ENCODE measurements at regions not wholly inside any gene's neighbourhood (a gene's known extent, or its start where the extent isn't known, plus 50 kb on each side); places are given as distances from the start of the nearest gene placed in this dataset.

- 88 to 93% methylated on average over 2 of the region's 2 CpGs for WGBS, 2 donors
Measured at GRCh38 chr3:168285506-168285905, 189.8 kb upstream of the GOLIM4 start.

DNA sequence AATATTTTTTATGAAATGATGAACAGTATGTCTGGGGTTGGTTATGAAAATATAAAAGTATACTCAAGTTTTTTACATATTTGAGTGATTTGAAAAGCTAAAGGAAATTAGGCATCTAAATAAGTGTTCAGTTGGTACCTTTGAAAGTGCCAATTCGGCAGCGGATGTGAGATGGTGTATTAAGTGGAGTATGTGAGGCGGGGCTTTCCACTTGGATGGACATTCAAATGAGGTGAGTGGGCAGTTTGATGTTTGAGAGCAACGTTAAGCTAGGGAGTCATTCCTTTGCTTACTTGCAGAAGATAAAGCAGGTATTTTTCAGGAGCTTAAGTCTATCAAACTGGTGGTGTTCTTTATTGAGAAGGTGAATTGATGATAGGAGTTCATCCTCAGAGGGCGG is 189.0 kb upstream of the GOLIM4 start:
- H3K9me3 ChIP-seq (ENCODE audit: control insufficient read depth in 4 of 4, insufficient read depth in 3 of 4, low read length in 3 of 4): no peaks in the 10 kb centered on the region
- no peak overlapping the region for H3K9ac ChIP-seq (ENCODE audit: insufficient read depth in 1 of 2, low read length in 2 of 2)
- ATAC-seq (ENCODE audit: insufficient read depth, low FRiP score) (no peak), DNase-seq (no peak)
- H3K4me1 ChIP-seq (ENCODE audit: control insufficient read depth in 5 of 5, insufficient read depth in 5 of 5, low read length in 5 of 5): peaks cover 0 to 4% (median 0%) of the 10 kb centered on the region in 5 donors
- H3K36me3 ChIP-seq (ENCODE audit: control insufficient read depth in 4 of 4, insufficient read depth in 4 of 4, low read length in 4 of 4): no peaks in the 10 kb centered on the region
- WGBS, 2 donors: 93% methylated on average over 5 of the region's 5 CpGs
- H3K27me3 ChIP-seq (ENCODE audit: control insufficient read depth in 3 of 3, insufficient read depth in 3 of 3, low read length in 2 of 3): peaks cover 0 to under 1% (median 0%) of the 10 kb centered on the region in 3 donors
- TF ChIP-seq, protein P1, sequence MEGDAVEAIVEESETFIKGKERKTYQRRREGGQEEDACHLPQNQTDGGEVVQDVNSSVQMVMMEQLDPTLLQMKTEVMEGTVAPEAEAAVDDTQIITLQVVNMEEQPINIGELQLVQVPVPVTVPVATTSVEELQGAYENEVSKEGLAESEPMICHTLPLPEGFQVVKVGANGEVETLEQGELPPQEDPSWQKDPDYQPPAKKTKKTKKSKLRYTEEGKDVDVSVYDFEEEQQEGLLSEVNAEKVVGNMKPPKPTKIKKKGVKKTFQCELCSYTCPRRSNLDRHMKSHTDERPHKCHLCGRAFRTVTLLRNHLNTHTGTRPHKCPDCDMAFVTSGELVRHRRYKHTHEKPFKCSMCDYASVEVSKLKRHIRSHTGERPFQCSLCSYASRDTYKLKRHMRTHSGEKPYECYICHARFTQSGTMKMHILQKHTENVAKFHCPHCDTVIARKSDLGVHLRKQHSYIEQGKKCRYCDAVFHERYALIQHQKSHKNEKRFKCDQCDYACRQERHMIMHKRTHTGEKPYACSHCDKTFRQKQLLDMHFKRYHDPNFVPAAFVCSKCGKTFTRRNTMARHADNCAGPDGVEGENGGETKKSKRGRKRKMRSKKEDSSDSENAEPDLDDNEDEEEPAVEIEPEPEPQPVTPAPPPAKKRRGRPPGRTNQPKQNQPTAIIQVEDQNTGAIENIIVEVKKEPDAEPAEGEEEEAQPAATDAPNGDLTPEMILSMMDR (IDR thresholded peaks at IDR 0.05; ENCODE audit: control extremely low read depth, extremely low read depth): no peak
- H3K4me3 ChIP-seq: no peak overlapping the region
- H3K27ac ChIP-seq (ENCODE audit: low read depth in 1 of 2, low read length in 1 of 2): no peak overlapping the region

More at GRCh38 chr3:168285506-168285905, 189.8 kb upstream of the GOLIM4 start:
- H3K4me3 ChIP-seq: no peak overlapping the region
- H3K9me3 ChIP-seq (ENCODE audit: control insufficient read depth in 4 of 4, insufficient read depth in 3 of 4, low read length in 3 of 4): no peaks in the 10 kb centered on the region
- no peak overlapping the region for H3K27ac ChIP-seq (ENCODE audit: low read depth in 1 of 2, low read length in 1 of 2)
- no peaks in the 10 kb centered on the region for H3K36me3 ChIP-seq (ENCODE audit: control insufficient read depth in 4 of 4, insufficient read depth in 4 of 4, low read length in 4 of 4)
- H3K9ac ChIP-seq (ENCODE audit: insufficient read depth in 1 of 2, low read length in 2 of 2): no peak overlapping the region
- TF ChIP-seq, protein P1 (IDR thresholded peaks at IDR 0.05; ENCODE audit: control extremely low read depth, extremely low read depth): no peak
- H3K27me3 ChIP-seq (ENCODE audit: control insufficient read depth in 3 of 3, insufficient read depth in 3 of 3, low read length in 2 of 3): peaks cover 0 to 3% (median 0%) of the 10 kb centered on the region in 3 donors
- no peak for DNase-seq
- ATAC-seq (ENCODE audit: insufficient read depth, low FRiP score): no peak
- H3K4me1 ChIP-seq (ENCODE audit: control insufficient read depth in 5 of 5, insufficient read depth in 5 of 5, low read length in 5 of 5): peaks cover 0 to 4% (median 0%) of the 10 kb centered on the region in 5 donors

GRCh38 chr3:168275662-168276061 is 179.9 kb upstream of the GOLIM4 start:
- H3K27me3 ChIP-seq (ENCODE audit: control insufficient read depth in 3 of 3, insufficient read depth in 3 of 3, low read length in 2 of 3): no peaks in the 10 kb centered on the region
- WGBS, 2 donors: 74 to 90% methylated on average over 3 of the region's 3 CpGs
- no peak for ATAC-seq (ENCODE audit: insufficient read depth, low FRiP score)

More at GRCh38 chr3:168275662-168276061, 179.9 kb upstream of the GOLIM4 start:
- Histone ChIP-seq H3K9me3 (ENCODE audit: control insufficient read depth in 4 of 4, insufficient read depth in 3 of 4, low read length in 3 of 4) (no peaks in the 10 kb centered on the region), H3K4me3 (no peak overlapping the region), H3K9ac (ENCODE audit: insufficient read depth in 1 of 2, low read length in 2 of 2) (no peak overlapping the region), H3K4me1 (ENCODE audit: control insufficient read depth in 5 of 5, insufficient read depth in 5 of 5, low read length in 5 of 5) (no peaks in the 10 kb centered on the region), H3K27ac (ENCODE audit: low read depth in 1 of 2, low read length in 1 of 2) (no peak overlapping the region), H3K36me3 (ENCODE audit: control insufficient read depth in 4 of 4, insufficient read depth in 4 of 4, low read length in 4 of 4) (peaks cover 0 to 3% (median 0%) of the 10 kb centered on the region in 4 donors)
- DNase-seq: no peak
- TF ChIP-seq, protein P1 (IDR thresholded peaks at IDR 0.05; ENCODE audit: control extremely low read depth, extremely low read depth): no peak
